Tibial nerve (tissue), 4 donors: ENCODE measurements at regions not wholly inside any gene's neighbourhood (a gene's known extent, or its start where the extent isn't known, plus 50 kb on each side); places are given as distances from the start of the nearest gene placed in this dataset.

Source experiments
- CTCF ChIP-seq, 5 experiments: fragments of 200-600 bp in 3 of 5; fragments of 450-650 bp in 2 of 5; sonication (generic) in 3 of 5; IDR thresholded peaks; one replicate each; pipeline ENCODE4 v1.5.1; 2016 to 2019; ENCODE audit warnings: antibody characterized with exemption in 5 of 5, mild to moderate bottlenecking in 3 of 5, moderate library complexity in 2 of 5
- EP300 ChIP-seq, 2 donors: sonication (generic); formaldehyde crosslinking; IDR thresholded peaks; one replicate each; pipeline ENCODE4 v1.6.1; 2017; ENCODE audit warnings: antibody characterized with exemption in 2 of 2, mild to moderate bottlenecking in 1 of 2
- POLR2A ChIP-seq, 2 donors: fragments of 450-650 bp; IDR thresholded peaks; one replicate each; pipeline ENCODE4 v1.6.1; 2017; ENCODE audit warnings: antibody characterized with exemption in 2 of 2, mild to moderate bottlenecking in 2 of 2, moderate library complexity in 2 of 2

- TF ChIP-seq CTCF (IDR thresholded peaks at IDR 0.05) (no peak), POLR2A (IDR thresholded peaks at IDR 0.05) (no peak), EP300 (IDR thresholded peaks at IDR 0.05) (no peak)
These were observed 651.1 kb upstream of the ID2 start for GRCh38 chr2:8030573-8031303.
